ENCODE measurements at regions not wholly inside any gene's neighbourhood (a gene's known extent, or its start where the extent isn't known, plus 50 kb on each side); places are given as distances from the start of the nearest gene placed in this dataset.

GRCh38 chr10:123606955-123607354 lies 59.2 kb upstream of the GPR26 start:
- DNase-seq (no peak), ATAC-seq (no peak)
- TF ChIP-seq CTCF (IDR thresholded peaks at IDR 0.05): no peak
- intact Hi-C loops (cut with DNase I): no loop called here
- H3K27ac ChIP-seq: no peak overlapping the region
- H3K36me3 ChIP-seq: no peaks in the 10 kb centered on the region
- peaks cover 0 to 40% of the 10 kb centered on the region in 2 donors for H3K27me3 ChIP-seq
- no peaks in the 10 kb centered on the region for H3K9me3 ChIP-seq
- H3K4me3 ChIP-seq: no peak overlapping the region
- H3K4me1 ChIP-seq: no peaks in the 10 kb centered on the region

GRCh38 chr10:123607386-123607785 lies 58.8 kb upstream of the GPR26 start:
- H3K9me3 ChIP-seq: no peaks in the 10 kb centered on the region
- H3K4me1 ChIP-seq: no peaks in the 10 kb centered on the region
- no peak for TF ChIP-seq CTCF (IDR thresholded peaks at IDR 0.05)
- no peak for DNase-seq
- ATAC-seq: no peak
- peaks cover 0 to 42% of the 10 kb centered on the region in 2 donors for H3K27me3 ChIP-seq
- H3K36me3 ChIP-seq: no peaks in the 10 kb centered on the region
- no peak overlapping the region for H3K27ac ChIP-seq
- intact Hi-C loops (cut with DNase I): no loop called here
- no peak overlapping the region for H3K4me3 ChIP-seq

- ATAC-seq (no peak), DNase-seq (no peak)
- no peak overlapping the region for H3K27ac ChIP-seq
- TF ChIP-seq CTCF (IDR thresholded peaks at IDR 0.05): no peak
- no peaks in the 10 kb centered on the region for H3K36me3 ChIP-seq
- H3K4me3 ChIP-seq: no peak overlapping the region
- intact Hi-C loops (cut with DNase I): no loop called here
- no peaks in the 10 kb centered on the region for H3K4me1 ChIP-seq
- H3K27me3 ChIP-seq: peaks cover 0 to 48% of the 10 kb centered on the region in 2 donors
- H3K9me3 ChIP-seq: no peaks in the 10 kb centered on the region
These were observed 58.1 kb upstream of the GPR26 start for GRCh38 chr10:123608047-123608446.

GRCh38 chr10:123611243-123611642 lies 54.9 kb upstream of the GPR26 start:
- TF ChIP-seq CTCF (IDR thresholded peaks at IDR 0.05): no peak
- peaks cover 0 to 35% of the 10 kb centered on the region in 2 donors for H3K27me3 ChIP-seq
- no peak overlapping the region for H3K4me3 ChIP-seq
- H3K9me3 ChIP-seq: no peaks in the 10 kb centered on the region
- ATAC-seq (no peak), DNase-seq (no peak)
- H3K27ac ChIP-seq: no peak overlapping the region
- no peaks in the 10 kb centered on the region for H3K4me1 ChIP-seq
- intact Hi-C loops (cut with DNase I): no loop called here
- no peaks in the 10 kb centered on the region for H3K36me3 ChIP-seq

GRCh38 chr10:123611876-123612275 lies 54.3 kb upstream of the GPR26 start:
- DNase-seq: no peak
- H3K4me3 ChIP-seq: no peak overlapping the region
- H3K36me3 ChIP-seq: no peaks in the 10 kb centered on the region
- H3K4me1 ChIP-seq: no peaks in the 10 kb centered on the region
- H3K27ac ChIP-seq: no peak overlapping the region
- no peak for TF ChIP-seq CTCF (IDR thresholded peaks at IDR 0.05)
- no peak for ATAC-seq
- H3K27me3 ChIP-seq: peaks cover 0 to 37% of the 10 kb centered on the region in 2 donors
- no peaks in the 10 kb centered on the region for H3K9me3 ChIP-seq
- intact Hi-C loops (cut with DNase I): no loop called here

All from left lung (tissue), 4 donors.